ENCODE measurements at regions not wholly inside any gene's neighbourhood (a gene's known extent, or its start where the extent isn't known, plus 50 kb on each side); places are given as distances from the start of the nearest gene placed in this dataset.

GRCh38 chr7:101690061-101690460 lies 61.0 kb upstream of the MYL10 start:
- H3K4me1 ChIP-seq: peaks cover 7 to 13% (median 9%) of the 10 kb centered on the region in 4 donors
- DNase-seq (no peak), ATAC-seq (ENCODE audit: low FRiP score in 2 of 2) (no peak)
- no peaks in the 10 kb centered on the region for H3K9me3 ChIP-seq
- H3K27ac ChIP-seq: no peak overlapping the region
- 70 to 72% methylated on average over 5 to 6 of the region's 6 CpGs for WGBS, 2 donors
- H3K36me3 ChIP-seq: no peaks in the 10 kb centered on the region
- TF ChIP-seq POLR2A (IDR thresholded peaks at IDR 0.05): no peak
- no peak for TF ChIP-seq CTCF (IDR thresholded peaks at IDR 0.05)
- TF ChIP-seq EP300 (IDR thresholded peaks at IDR 0.05): no peak
- TF ChIP-seq POLR2AphosphoS5 (IDR thresholded peaks at IDR 0.05): no peak
- no peak overlapping the region for H3K4me3 ChIP-seq
- H3K27me3 ChIP-seq: no peaks in the 10 kb centered on the region

GRCh38 chr7:101691822-101692384 lies 62.8 kb upstream of the MYL10 start:
- ATAC-seq (ENCODE audit: low FRiP score in 2 of 2) (no peak), DNase-seq (peak in 1 of 2 donors; percentile 58)
- WGBS, 2 donors: 26 to 38% methylated on average over 11 to 12 of the region's 12 CpGs
- Histone ChIP-seq H3K36me3 (no peaks in the 10 kb centered on the region), H3K27ac (no peak overlapping the region), H3K27me3 (no peaks in the 10 kb centered on the region), H3K4me3 (no peak overlapping the region), H3K4me1 (peaks cover 7 to 13% (median 9%) of the 10 kb centered on the region in 4 donors), H3K9me3 (no peaks in the 10 kb centered on the region)
- TF ChIP-seq CTCF (IDR thresholded peaks at IDR 0.05) (no peak), POLR2AphosphoS5 (IDR thresholded peaks at IDR 0.05) (no peak), POLR2A (IDR thresholded peaks at IDR 0.05) (no peak), EP300 (IDR thresholded peaks at IDR 0.05) (no peak)

- 78 to 83% methylated on average over 14 of the region's 14 CpGs for WGBS, 2 donors
- H3K36me3 ChIP-seq: no peaks in the 10 kb centered on the region
- H3K27me3 ChIP-seq: no peaks in the 10 kb centered on the region
- ATAC-seq (ENCODE audit: low FRiP score in 2 of 2) (no peak), DNase-seq (no peak)
- TF ChIP-seq CTCF (IDR thresholded peaks at IDR 0.05) (no peak), EP300 (IDR thresholded peaks at IDR 0.05) (no peak), POLR2AphosphoS5 (IDR thresholded peaks at IDR 0.05) (no peak), POLR2A (IDR thresholded peaks at IDR 0.05) (no peak)
- no peak overlapping the region for H3K27ac ChIP-seq
- H3K4me1 ChIP-seq: peaks cover 1 to 5% (median 2%) of the 10 kb centered on the region in 4 donors
- H3K9me3 ChIP-seq: no peaks in the 10 kb centered on the region
- H3K4me3 ChIP-seq: no peak overlapping the region
These were observed 64.5 kb upstream of the MYL10 start for GRCh38 chr7:101693498-101694091.

- no peaks in the 10 kb centered on the region for H3K4me1 ChIP-seq
- ATAC-seq (ENCODE audit: low FRiP score in 2 of 2): no peak
- no peak overlapping the region for H3K27ac ChIP-seq
- 78 to 93% methylated on average over 3 to 10 of the region's 11 CpGs for WGBS, 2 donors
- no peak overlapping the region for H3K4me3 ChIP-seq
- DNase-seq: no peak
- TF ChIP-seq POLR2AphosphoS5 (IDR thresholded peaks at IDR 0.05) (no peak), CTCF (IDR thresholded peaks at IDR 0.05) (no peak), POLR2A (IDR thresholded peaks at IDR 0.05) (no peak), EP300 (IDR thresholded peaks at IDR 0.05) (no peak)
- no peaks in the 10 kb centered on the region for H3K27me3 ChIP-seq
- H3K9me3 ChIP-seq: no peaks in the 10 kb centered on the region
- no peaks in the 10 kb centered on the region for H3K36me3 ChIP-seq
These were observed 69.9 kb upstream of the MYL10 start for GRCh38 chr7:101698964-101699363.

GRCh38 chr7:101699399-101699798 lies 70.3 kb upstream of the MYL10 start:
- no peak for ATAC-seq (ENCODE audit: low FRiP score in 2 of 2)
- DNase-seq: no peak
- no peaks in the 10 kb centered on the region for H3K36me3 ChIP-seq
- TF ChIP-seq CTCF (IDR thresholded peaks at IDR 0.05) (no peak), POLR2A (IDR thresholded peaks at IDR 0.05) (no peak), EP300 (IDR thresholded peaks at IDR 0.05) (no peak), POLR2AphosphoS5 (IDR thresholded peaks at IDR 0.05) (no peak)
- H3K27me3 ChIP-seq: no peaks in the 10 kb centered on the region
- WGBS, 2 donors: 81 to 89% methylated on average over 3 of the region's 3 CpGs
- H3K4me3 ChIP-seq: no peak overlapping the region
- no peaks in the 10 kb centered on the region for H3K4me1 ChIP-seq
- H3K9me3 ChIP-seq: no peaks in the 10 kb centered on the region
- H3K27ac ChIP-seq: no peak overlapping the region
